NCI-H1930 (cell line): ENCODE measurements at regions not wholly inside any gene's neighbourhood (a gene's known extent, or its start where the extent isn't known, plus 50 kb on each side); places are given as distances from the start of the nearest gene placed in this dataset.
"Not testable (repeated sequence)": the region's sequence is repeated elsewhere in the genome, so short reads cannot be mapped to it uniquely, and the experiment has no call there.

Experiments used
- DNase-seq, 2 experiments: peaks; one replicate each; lab custom pipeline; 2025; lab: John Stamatoyannopoulos, UW

GRCh38 chr3:194189243-194189791 is 53.4 kb downstream of the HES1 start:
- no peak for DNase-seq

GRCh38 chr3:194191850-194192249 is 55.9 kb downstream of the HES1 start:
- DNase-seq, result not testable (repeated sequence)

GRCh38 chr3:194194051-194194756 is 58.3 kb downstream of the HES1 start:
- DNase-seq, result no peak

GRCh38 chr3:194194757-194195085 is 58.8 kb downstream of the HES1 start:
- DNase-seq, result no peak

GRCh38 chr3:194195611-194196010 is 59.7 kb downstream of the HES1 start:
- no peak for DNase-seq

GRCh38 chr3:194196876-194197275 is 60.9 kb downstream of the HES1 start:
- no peak for DNase-seq

DNA sequence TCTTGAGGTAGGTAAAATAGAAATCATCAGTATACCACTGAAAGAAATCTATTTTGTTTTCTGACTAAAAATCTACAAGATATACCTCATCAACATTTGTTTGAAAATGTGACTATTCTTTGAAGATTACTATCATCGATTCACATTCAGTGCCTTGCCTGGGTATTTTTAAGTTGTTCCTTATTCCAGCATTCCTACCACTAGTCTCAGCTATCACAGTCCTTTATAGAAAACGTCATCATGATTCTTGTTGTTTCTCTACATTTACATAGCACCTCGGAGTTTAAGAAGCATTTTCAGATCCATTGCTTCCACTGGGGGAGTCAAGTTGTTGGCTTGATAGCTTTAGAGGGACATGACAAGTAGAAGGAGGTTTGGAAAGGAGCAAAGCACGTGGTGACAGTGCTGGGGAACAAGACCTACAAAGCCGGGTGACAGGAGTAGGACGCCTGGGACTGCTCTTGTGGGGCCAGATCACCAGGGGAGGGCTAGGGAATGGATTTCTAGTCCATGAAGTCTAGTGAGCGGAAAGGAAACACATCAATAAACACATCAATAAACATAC is 61.5 kb downstream of the HES1 start:
- DNase-seq, result no peak

DNA sequence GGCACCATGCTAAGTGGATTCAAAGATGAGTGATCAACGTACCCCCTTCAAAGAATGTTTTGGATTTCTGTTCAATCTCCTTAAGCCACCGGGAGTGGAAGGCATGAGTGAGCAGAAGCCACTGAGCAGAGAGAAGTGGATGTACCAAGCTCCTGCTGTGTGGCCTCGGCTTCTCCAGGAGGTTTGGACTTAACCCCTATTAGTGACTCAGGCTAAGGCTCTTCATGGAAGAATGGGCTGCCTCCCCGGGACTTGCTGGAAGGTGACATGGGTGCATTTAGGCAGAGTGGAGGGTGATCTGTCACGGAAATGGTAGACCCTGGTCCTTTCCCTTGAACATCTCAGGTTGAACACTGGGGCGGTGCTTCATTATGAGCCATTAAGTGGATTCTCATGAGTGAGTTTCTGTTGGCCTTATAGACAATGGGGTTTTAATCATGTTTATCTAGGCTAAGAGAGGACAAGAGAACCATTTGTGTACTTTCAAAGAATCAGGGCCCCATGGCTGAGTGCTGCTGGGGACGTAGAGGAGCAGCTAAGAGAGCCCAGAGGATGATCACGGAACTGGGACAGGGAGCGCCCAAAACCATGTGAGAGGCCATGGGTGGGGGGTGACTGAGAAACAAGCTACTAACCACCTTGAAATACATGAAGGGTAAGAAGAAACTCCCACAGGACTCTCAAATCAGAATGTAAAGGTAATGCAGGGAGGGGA is 62.2 kb downstream of the HES1 start:
- no peak for DNase-seq

- no peak for DNase-seq
These were observed 63.0 kb downstream of the HES1 start for GRCh38 chr3:194198938-194199337.

GRCh38 chr3:194200422-194201081 is 64.6 kb downstream of the HES1 start:
- DNase-seq, result no peak

- no peak for DNase-seq
These were observed 66.2 kb downstream of the HES1 start for GRCh38 chr3:194201953-194202666.

DNA sequence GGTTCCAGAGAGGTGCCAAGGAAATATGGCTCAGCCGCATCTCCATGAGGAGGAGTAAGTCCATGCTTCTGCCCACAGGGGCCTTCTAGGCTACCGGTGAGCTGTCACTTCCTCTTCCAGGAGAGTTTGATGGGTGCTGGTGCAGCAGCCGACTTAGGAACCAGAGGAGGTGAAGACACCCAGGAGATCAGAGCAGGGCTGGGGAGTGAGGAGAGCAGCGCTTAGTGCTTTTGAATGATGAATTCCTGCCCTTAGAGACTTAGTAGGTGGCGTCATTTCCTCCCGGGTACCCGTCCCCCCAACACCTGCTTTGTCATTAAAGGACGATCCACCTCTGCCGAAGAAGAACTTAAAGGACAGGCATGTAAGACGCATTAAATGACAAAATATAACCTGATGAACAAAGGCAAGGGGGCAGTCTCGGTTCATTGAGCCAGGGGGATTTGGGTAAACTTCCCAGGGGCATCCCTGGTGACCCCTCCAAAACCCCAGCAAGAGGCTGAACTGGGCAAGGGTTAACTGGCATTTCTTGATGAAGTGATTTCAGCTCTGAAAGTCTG is 67.6 kb downstream of the HES1 start:
- no peak for DNase-seq

- no peak for DNase-seq
These were observed 68.4 kb downstream of the HES1 start for GRCh38 chr3:194204042-194204987.

GRCh38 chr3:194205675-194206133 is 69.8 kb downstream of the HES1 start:
- DNase-seq, result peak; percentile 40 to 56

DNA sequence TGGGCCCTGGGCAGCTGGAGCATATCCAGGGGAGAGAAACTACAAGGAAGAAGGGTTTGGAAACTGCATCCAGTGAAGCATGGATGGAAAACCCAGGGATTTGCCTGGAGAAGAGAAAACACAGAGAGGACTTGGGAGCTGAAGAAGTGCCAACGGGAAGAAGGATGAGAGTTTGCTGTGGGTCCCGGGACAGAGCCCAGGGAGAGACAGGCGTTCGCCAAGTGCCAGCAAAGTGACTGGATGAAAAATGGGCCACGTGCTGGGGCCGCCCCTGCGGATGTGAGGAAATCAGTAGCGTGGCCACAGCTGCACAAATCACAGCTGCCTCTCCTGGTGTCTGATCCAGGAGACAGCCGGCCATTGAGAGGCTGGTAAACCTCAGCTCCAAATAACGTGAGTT is 70.4 kb downstream of the HES1 start:
- DNase-seq, result no peak

- no peak for DNase-seq
These were observed 72.8 kb downstream of the HES1 start for GRCh38 chr3:194208709-194209108.

DNA sequence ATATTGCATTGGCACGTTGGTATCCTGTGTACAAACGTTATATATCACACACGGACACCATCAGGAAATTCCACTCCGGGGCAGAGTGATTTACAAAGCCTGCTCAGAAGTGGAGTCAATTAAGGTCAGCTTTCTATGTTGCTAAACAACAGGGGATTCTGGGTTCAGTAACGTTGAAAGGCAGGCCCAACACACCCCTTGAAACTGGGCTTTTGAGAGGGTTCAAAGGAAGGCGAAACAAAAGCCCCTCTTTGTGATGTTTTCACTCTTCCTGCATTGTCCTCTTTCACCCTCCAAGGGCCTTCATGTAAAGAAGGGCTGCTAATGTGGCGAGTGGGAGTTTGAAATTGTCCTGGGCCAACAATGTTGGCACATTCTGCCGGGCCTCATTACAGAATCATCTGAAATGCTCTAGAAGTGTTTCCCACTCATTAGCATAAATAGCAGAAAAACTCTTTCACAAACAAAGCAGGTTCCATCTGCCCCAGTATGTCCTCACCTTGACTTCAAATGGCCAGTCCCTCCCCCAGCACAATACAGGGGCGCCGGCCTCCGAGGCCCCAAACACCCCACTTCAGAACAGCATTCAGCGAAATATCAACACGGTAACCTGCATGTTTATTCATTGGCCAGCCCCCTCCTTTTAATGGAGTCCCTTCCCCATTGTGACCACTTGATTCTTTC is 76.4 kb downstream of the HES1 start:
- no peak for DNase-seq

- DNase-seq, result no peak
These were observed 76.9 kb downstream of the HES1 start for GRCh38 chr3:194212845-194213331.

GRCh38 chr3:194215392-194215791 is 79.4 kb downstream of the HES1 start:
- DNase-seq, result no peak
